Left cardiac atrium (tissue), 4 donors: ENCODE measurements at regions not wholly inside any gene's neighbourhood (a gene's known extent, or its start where the extent isn't known, plus 50 kb on each side); places are given as distances from the start of the nearest gene placed in this dataset.
"Not testable (repeated sequence)": the region's sequence is repeated elsewhere in the genome, so short reads cannot be mapped to it uniquely, and the experiment has no call there.

Source experiments
- ATAC-seq, 2 donors: fragments of 200-7000 bp; cut with Tn5 transposase; one replicate each; pipeline ENCODE4 v1.9.1; 2020; ENCODE audit warnings: mild to moderate bottlenecking in 2 of 2, moderate library complexity in 2 of 2
- DNase-seq: peaks from one replicate; pipeline ENCODE4 v3.0.0-alpha.2; 2020
- intact Hi-C, 2 donors: fragments of 100-400 bp; cut with DNase I; formaldehyde crosslinking; loops; one replicate each; pipeline versions ENCODE4 v1.14.1 to v1.15.1; 2022 to 2023
- donor health status: DM: no; HTN: yes; CAD: no.
- donor health status: DM: no; HTN: yes; CAD: no; lungs with severe emphysema.
- donor health status: DM: yes; HTN: yes; CAD: no.
- donor health status: Dilated cardiomyopathy.

GRCh38 chr4:188619456-188620149, 480.4 kb downstream of the TRIML1 start:
- DNase-seq (no peak), ATAC-seq (no peak)
- intact Hi-C loops = no loop called here

DNA sequence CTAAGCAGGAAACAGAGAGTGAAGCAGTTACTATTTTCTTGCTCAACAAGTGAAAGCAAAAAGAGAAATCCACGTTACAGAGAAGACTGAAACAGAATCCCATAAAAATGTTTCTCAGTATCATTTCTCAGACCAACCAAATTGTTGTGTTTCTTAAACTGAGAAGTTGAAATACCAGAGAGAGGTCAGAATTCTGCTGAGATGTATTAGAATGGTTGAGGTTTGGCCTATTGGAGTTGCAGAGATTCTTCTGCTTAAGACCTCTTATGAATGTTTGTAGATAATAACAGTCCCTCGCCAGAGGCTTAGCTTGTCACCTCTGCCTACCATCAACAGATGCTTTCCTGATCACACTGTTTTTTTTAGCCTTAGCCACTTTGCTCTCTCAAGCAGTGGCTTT, 481.4 kb downstream of the TRIML1 start:
- DNase-seq (no peak), ATAC-seq (no peak)
- intact Hi-C loops = no loop called here

DNA sequence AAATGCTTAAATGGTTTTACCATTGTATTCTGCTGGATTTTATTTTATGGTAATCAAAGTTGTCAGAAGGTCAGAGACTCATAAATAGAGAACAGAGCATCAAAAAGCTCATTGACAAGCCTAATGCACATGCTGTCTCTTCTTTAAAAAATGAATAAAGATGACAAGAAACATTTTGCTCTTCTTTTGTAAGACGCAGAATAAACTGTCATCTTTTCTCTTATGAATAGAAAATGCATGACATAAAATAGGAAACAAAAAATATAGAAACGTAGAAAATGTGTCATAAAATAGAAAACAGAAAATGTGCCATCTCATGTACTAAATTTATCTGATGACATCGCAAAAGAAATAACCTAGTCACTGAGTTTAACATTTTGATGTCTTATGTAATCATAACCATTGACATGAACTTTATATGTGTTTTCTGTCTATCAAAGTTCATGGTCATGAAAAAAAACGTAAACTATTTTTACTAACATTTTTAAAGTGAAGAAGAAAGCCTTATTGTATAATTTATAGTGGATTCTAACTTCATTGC, 484.1 kb downstream of the TRIML1 start:
- intact Hi-C loops = no loop called here
- ATAC-seq (no peak), DNase-seq (no peak)

- no peak for DNase-seq
- no peak for ATAC-seq
- intact Hi-C loops = no loop called here
Measured at GRCh38 chr4:188624370-188624769, 485.1 kb downstream of the TRIML1 start.

GRCh38 chr4:188627892-188628291, 488.7 kb downstream of the TRIML1 start:
- DNase-seq (no peak), ATAC-seq (no peak)
- intact Hi-C loops = no loop called here

DNA sequence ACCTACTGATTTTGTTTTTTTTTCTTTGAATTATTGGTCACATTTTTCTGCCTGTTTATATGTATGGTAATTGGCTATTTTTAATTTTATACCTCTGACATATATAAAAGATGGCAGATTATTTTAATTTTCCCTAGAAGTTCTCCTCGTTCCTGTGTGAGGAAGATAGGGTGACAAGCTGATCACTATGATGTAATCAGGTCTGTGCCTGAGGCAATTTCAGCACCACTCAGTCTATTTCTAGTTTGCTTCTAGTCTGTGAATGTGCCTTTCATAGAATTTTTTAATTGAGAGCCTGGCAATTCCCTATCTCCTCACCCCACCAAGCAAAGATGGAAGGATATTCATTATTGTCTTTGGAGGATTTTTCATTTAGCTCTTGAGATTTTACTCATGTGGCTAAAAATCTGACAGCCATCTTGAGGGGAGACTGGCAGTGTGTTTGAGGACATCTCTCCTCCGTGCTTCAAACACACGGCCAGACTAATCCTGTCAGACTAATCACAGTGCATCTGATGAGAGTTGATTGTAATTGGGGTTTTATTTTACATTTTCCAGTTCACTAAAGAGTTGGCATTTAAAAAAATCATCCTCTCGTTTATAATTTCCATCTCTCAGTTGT, 500.3 kb downstream of the TRIML1 start:
- no peak for DNase-seq
- intact Hi-C loops = no loop called here
- ATAC-seq = no peak

DNA sequence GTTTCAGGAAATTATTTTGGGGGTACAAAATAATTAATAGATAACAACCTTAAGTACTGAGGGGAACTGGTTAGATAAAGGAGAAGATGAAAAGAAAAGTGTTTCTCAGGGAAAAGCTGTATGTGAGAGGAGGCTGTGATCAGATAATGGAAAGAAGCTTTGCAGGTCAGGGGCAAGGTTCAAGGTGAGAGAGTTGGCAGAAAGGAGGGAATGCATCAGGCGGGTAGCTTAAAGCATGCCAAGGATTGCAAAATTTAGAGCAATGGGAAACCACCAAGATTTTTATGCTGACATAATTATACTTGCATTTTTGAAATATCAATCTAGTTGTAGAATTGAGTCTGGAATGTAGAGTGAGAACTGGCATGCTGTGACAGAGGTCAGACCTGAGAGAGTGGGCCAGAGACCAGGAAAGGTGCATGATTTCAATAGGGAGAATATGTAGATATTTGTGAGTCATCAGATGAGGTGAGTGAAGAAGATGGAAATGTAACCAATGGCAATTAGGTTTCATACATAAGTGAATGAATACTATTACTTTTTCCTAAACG, 508.7 kb downstream of the TRIML1 start:
- ATAC-seq = peak in 1 of 2 donors; percentile 51
- intact Hi-C loops = no loop called here
- no peak for DNase-seq

GRCh38 chr4:188649635-188650034, 510.4 kb downstream of the TRIML1 start:
- DNase-seq (no peak), ATAC-seq (no peak)
- intact Hi-C loops = no loop called here

GRCh38 chr4:188650516-188650915, 511.3 kb downstream of the TRIML1 start:
- DNase-seq (no peak), ATAC-seq (no peak)
- intact Hi-C loops = no loop called here

DNA sequence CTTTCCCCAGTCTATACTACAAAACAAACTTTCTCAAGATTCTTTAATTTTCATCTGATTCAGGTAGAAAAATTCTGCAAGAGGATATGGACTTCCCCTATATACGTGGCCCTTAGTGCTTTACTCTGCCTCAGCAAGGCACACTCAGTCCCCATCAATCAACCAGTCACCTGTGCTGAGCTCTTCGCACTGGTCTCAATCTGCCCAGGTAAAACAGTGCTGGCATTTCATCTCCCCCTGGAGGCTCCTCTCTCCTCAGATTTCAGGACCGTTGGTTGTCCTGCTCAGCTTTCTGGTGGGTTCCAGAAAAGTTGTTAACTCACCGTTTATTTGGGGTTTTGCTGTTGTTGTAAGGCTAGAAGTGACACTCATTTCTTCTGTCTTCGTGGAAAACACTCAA, 518.1 kb downstream of the TRIML1 start:
- intact Hi-C loops = no loop called here
- ATAC-seq (no peak), DNase-seq (no peak)

DNA sequence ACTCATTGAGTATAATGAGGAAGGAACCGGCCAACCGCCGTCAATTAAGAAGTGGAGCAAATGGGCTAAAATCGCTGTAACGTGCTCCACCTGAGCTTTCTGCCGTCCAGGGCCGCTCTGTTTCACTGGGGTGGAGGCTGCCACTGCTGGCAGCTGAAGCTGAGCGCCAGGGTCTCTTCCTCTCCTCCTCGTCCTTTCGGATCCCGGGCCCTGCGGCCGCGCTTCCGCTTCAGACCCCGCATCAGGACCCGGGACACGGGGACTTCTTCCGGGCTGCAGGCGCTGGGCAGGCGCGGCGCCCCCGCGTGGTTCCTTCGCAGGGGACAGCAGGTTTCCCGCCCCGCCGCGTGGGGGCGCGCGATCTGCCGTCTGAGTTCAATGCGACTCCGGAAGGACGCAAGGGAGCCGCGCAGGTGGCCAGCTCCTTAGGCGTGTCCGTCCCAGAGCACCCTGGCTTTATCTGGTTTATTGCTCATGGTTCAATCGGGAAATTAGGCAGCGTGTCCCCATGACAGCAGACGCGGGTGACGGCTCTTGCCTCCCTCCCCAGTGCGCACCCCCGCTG, 519.8 kb downstream of the TRIML1 start:
- ATAC-seq (no peak), DNase-seq (no peak)
- intact Hi-C loops = no loop called here

DNA sequence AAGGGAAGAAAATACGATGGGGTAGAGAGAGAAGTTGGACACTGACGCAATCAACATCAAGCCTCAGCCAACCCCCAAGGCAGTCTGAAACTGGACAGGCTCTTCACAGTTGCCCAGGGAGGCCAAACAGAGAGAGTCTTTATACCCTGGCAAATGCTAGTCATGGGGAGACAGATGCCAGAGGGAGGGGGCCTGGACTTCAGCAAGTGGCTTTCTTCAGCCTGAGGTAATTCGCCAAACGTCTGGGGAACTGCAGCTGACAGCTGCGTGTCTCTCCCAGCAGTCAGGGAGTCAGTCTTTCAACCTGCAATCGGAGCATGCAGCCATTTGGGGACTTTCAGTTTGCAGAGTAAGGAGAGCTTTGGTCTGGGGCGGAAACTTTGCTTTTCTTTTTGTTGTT, 521.6 kb downstream of the TRIML1 start:
- ATAC-seq (peak in 1 of 2 donors; percentile 51), DNase-seq (no peak)
- intact Hi-C loops = no loop called here

DNA sequence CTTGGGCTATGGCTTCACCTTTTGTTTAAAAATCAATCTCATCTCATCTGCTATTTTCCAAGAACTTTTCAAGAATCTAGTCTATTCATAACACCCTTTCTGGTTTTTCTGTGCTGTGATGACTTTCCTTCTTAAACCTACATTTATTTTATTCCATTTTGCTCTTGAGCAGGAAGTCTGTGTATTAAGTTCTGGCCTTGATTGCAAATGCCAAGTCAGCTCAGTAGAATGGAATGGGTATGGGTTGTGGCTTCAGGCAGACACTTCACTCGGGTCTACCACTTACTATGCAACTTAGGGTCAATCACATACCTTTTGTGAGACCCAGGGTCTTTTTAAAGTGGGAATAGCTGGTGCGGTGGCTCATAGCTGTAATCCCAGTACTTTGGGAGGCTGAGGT, 522.3 kb downstream of the TRIML1 start:
- DNase-seq = no peak
- intact Hi-C loops = no loop called here
- no peak for ATAC-seq

DNA sequence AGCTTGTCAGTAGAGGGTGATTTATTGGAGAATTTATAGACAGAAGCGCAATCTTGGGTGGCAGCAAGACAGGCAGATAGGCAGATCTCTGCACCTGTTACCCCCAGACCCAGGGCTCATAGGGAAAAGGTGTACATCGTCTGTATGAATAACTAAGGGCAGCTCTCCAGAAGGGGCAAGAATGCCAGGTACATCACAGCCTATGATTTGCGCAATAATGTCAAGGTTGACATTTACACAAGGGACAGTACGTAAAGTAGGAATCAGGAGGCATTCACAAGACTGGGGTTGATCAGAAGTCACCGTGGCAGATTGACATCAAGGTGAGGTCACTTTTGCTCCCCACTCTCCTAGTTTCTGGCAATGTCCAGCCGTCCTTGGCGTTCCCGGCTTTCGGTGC, 524.1 kb downstream of the TRIML1 start:
- no peak for ATAC-seq
- intact Hi-C loops = no loop called here

DNA sequence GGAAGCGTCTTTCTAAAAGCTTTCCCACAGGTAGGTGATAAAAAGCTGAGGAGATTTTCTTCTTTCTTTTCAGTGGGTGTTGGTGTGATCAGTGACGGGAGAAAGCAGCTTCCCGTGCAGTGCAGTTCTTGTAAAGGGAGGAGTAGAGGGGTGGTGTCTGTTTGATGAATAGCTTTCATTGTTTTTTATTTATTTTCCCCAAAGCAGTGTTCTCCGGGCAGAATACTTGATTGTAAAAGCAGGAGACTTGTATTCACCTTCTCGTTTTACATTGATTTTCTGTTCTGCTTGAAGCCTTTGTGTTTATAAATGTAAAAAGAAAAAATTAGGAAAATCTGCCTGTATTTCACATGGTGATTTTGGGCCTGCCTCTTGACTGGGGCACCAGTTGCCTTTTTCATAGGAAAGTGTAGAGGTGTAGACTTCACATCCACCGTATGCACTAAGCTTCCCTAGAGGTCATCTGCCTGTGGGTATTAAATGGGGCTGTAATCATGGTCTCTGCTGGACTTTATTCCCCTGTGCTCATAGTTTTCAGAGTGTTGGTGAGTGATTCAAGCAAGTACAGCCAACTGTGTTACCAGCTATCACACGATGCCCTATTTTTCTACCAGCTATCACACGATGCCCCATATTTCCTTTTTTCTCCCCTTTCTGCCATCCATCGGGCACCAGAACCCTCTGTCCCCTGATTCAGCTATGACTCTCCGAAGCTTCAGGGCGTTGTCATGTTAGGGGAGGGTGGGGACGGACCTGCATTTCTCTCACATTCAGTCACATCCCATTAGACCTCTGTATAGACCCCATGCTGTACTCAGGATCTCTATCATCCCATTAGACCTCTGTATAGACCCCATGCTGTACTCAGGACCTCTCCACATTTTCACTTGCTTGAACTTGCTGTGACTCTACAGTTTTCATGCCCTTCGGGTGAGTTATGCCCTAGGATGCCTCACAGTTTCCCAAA, 526.5 kb downstream of the TRIML1 start:
- ATAC-seq = peak in 1 of 2 donors; percentile 38
- DNase-seq = no peak
- intact Hi-C loops = no loop called here

More for the DNA sequence above, 524.1 kb downstream of the TRIML1 start:
- no peak for DNase-seq

GRCh38 chr4:188678691-188679090, 539.5 kb downstream of the TRIML1 start:
- DNase-seq, ATAC-seq, intact Hi-C loops: not testable (repeated sequence)

DNA sequence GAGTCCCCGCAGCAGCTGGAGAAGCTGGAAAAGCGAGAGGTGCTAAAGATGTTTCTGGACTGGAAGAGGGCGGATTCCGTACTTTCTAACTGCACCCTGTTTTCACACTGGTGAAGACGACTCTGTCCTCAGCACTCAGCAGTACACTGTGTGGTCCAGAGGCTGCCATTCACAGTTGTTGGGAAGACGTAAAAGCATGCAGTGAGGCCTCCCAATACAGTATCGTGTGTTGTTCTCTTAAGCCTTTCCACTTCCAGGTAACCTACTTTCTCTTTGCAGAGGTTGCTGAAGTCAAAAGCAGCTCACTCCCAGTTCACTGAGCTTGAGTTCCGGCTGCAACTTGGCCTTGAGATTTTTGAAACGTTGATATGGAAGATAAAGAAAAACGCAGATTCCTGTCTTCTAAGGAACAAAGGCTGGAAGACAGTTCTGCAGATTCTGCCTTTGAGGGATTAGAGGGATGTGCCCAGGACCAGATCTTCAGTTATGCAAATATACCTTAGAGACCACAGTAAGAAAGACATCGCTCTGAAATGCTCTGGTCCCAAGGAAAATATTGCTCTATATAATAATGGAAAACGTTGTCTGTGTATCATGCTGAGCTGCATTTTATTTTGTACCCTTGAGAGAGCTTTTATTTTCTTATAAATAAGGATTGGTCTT, 540.9 kb downstream of the TRIML1 start:
- ATAC-seq (no peak), DNase-seq (no peak)
- intact Hi-C loops = no loop called here

DNA sequence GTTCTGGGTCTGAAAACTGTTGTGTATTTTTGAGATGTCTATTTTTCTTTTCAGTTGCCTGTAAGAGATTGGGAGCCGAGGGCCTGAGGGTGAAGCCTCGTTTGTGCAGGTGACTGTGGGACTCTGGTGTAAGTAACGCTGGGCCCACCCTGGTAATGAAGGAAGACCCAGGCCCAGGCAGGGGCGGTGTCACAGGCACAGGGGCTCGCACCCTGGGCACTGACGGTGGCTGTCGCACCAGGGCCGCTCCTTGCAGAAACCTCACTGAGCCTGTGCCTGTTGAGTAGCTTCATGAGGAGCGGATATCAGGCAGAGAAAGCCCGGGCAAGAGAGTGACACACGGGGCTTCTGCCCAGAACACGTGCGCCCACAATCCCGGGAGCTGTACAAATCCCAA, 541.4 kb downstream of the TRIML1 start:
- intact Hi-C loops = no loop called here
- no peak for ATAC-seq
- no peak for DNase-seq

DNA sequence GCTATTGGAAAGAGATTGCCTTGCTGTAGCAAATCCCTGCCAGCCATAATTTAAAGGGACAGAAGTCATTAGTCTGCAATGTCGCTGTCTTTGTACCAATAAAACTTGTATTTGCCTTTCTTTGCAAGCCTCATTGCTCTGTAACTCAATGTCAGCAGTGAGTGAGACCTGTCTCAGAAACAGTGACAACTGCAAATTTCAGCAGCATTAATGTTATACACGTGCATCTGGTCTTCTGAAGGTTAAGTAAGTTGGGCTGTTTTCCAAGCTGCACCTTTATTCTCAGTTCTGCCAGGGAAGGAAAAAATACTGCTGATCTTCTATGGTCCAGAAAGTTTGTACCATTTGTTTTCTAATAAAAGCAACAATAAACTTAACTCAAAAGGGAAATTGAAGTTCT, 543.1 kb downstream of the TRIML1 start:
- intact Hi-C loops = no loop called here
- ATAC-seq = no peak
- no peak for DNase-seq
